ENCODE measurements at regions not wholly inside any gene's neighbourhood (a gene's known extent, or its start where the extent isn't known, plus 50 kb on each side); places are given as distances from the start of the nearest gene placed in this dataset.

DNA sequence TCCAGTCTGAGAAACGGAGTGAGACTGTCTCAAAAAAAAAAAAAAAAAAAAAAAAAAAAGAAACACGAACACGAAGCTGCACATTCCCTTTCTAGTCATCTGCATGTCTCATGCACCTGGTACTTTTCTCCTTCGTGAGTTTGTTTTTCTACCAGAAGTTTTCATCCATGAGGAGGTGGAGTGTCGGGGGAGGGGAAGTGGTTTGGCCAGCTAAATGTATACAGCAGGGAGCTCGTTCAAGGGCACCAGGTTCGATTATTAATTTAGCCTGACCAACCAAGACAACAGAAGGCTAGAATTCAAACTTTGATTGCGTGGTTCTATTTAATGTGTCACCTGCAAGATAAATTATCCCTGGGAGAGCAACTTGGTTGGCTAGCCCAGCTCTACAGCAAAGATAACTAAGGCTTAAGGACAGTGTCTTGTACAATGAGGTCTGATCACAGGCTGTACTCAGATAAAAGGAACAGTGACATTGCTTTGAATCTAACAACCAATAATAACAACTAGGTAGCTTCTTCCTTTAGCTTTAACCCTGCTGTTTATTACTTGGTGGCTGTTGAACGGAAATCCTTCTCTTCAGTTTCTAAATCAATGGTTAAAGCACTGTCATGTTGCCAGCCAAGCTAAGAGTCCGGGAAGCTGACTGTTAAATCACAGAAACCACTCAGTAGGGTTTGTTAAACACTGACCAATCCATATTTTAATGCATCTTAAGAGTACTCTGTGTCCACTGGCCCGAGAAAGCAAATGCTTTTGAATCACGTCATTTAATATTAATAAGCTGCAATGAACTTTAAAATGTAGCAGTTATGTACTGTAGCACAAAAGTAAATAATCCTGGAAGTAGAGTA, 98.4 kb upstream of the STARD13 start:
- in situ Hi-C loops (cut with MboI; ENCODE audit: low pct_unique_long_range_greater_than_20kb, low sequenced_read_pairs, unreplicated experiment) = no loop called here
- TF ChIP-seq, protein P1, sequence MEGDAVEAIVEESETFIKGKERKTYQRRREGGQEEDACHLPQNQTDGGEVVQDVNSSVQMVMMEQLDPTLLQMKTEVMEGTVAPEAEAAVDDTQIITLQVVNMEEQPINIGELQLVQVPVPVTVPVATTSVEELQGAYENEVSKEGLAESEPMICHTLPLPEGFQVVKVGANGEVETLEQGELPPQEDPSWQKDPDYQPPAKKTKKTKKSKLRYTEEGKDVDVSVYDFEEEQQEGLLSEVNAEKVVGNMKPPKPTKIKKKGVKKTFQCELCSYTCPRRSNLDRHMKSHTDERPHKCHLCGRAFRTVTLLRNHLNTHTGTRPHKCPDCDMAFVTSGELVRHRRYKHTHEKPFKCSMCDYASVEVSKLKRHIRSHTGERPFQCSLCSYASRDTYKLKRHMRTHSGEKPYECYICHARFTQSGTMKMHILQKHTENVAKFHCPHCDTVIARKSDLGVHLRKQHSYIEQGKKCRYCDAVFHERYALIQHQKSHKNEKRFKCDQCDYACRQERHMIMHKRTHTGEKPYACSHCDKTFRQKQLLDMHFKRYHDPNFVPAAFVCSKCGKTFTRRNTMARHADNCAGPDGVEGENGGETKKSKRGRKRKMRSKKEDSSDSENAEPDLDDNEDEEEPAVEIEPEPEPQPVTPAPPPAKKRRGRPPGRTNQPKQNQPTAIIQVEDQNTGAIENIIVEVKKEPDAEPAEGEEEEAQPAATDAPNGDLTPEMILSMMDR (IDR thresholded peaks at IDR 0.05; ENCODE audit: extremely low read depth, insufficient read depth, missing control alignments) = no peak

DNA sequence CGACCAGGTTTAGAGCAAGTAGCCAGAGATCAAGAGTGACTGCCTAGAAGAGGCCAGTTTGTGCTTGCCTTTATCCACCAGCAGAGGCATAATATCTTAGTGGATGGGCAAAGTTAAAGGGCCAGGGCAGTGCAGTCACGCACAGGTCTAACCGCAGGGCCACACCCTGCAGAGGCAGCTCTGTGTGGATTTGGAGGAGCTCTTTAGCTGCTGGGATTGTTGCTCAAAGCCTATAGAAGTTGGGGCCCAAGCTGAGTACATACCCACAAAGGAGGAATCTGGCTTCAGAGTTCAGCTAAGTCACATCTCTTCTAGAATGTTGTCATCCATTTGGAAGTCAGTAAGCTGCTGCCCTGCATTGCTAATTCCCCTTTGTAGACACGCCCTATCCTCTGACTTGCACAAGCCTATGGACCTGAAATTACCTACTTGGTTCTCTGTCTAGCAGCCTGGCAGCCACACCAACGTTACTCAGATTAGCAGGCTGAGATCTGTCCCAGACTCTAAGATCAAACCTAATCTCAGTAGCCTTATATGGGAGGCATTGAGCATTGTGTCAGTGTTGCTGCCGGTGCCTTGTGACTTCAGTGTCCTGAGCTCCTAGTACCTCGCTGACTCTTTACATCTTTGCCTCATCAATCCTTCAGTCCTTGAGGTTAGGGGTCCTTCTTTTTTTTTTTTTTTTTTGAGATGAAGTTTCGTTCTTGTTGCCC, 102.9 kb upstream of the STARD13 start:
- in situ Hi-C loops (cut with MboI; ENCODE audit: low pct_unique_long_range_greater_than_20kb, low sequenced_read_pairs, unreplicated experiment) = no loop called here
- no peak for DNase-seq (ENCODE audit: low spot score)
- TF ChIP-seq, protein P1 (IDR thresholded peaks at IDR 0.05; ENCODE audit: extremely low read depth, insufficient read depth, missing control alignments) = no peak

More for the DNA sequence above, 98.4 kb upstream of the STARD13 start:
- no peak for DNase-seq (ENCODE audit: low spot score)

DNA sequence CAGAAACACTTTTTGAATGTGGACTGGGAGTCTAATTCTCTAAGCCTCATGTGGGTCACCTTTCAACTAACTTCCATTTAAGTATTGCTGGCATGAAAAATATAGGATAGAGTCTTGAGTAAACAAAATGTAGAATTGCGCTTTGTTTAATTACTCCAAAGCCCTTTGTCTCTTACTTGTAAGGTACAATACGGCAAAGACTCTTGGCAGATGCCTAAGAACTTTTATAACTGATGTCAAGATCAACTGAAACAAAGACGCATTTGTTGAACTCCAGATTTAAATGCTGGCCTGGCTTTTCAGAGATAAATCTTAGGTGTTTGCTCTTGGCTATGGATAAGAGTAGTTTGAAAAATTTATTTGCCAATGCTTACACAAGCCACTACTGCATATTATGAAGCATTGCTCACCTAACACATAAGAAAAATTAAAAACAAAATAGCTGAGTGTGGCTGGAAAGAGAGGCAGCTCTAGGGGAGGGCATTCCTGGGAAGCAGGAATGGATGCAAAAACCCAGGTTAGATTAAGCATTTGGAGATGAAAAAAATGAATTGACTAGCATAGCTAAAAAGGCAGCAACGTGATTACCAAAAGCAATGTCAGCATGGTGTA, 107.3 kb upstream of the STARD13 start:
- TF ChIP-seq, protein P1 (IDR thresholded peaks at IDR 0.05; ENCODE audit: extremely low read depth, insufficient read depth, missing control alignments) = no peak
- no peak for DNase-seq (ENCODE audit: low spot score)
- in situ Hi-C loops (cut with MboI; ENCODE audit: low pct_unique_long_range_greater_than_20kb, low sequenced_read_pairs, unreplicated experiment) = no loop called here

GRCh38 chr13:33394294-33394932, 108.9 kb upstream of the STARD13 start:
- no peak for DNase-seq (ENCODE audit: low spot score)
- in situ Hi-C loops (cut with MboI; ENCODE audit: low pct_unique_long_range_greater_than_20kb, low sequenced_read_pairs, unreplicated experiment) = no loop called here
- TF ChIP-seq, protein P1 (IDR thresholded peaks at IDR 0.05; ENCODE audit: extremely low read depth, insufficient read depth, missing control alignments) = no peak

DNA sequence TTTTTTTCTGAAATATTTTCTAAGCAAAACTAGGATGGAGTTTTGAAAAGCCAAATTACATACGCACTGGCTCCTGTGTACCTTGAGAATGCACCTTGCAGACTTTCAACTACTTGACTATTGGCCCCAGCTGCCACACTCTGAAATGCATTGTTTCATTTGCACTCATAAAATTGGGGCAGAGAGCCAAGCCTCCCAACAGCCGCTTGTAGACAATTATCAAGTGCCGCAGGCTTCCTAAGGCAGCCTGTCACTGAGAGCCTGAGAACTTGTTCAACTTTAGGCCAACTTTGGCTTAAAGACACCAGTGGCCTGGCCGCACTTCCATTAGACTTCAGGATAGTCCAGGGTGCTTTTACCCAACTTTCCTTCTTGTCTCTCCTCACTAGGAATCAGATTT, 115.7 kb upstream of the STARD13 start:
- no peak for DNase-seq (ENCODE audit: low spot score)
- TF ChIP-seq, protein P1 (IDR thresholded peaks at IDR 0.05; ENCODE audit: extremely low read depth, insufficient read depth, missing control alignments) = no peak

DNA sequence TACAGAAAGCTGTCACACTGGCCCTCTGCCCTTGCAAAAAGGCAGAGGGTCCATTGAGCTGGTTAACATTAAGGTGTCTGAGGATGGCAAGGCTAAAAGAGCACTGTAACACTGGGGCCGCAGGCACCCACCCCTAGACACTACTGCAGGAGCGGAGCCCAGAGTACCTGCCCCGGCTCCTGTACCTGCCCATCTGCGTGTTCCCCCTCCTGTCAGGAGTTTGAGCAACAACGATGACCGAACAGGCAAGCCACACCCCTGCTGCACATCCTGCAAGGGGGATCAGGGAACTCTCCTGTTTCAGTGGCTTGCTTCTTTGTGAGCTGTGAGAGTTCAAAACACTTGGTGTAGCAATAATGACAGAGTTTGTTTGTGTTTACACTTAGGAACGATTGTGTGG, 117.4 kb upstream of the STARD13 start:
- TF ChIP-seq, protein P1 (IDR thresholded peaks at IDR 0.05; ENCODE audit: extremely low read depth, insufficient read depth, missing control alignments) = no peak
- no peak for DNase-seq (ENCODE audit: low spot score)
- in situ Hi-C loops (cut with MboI; ENCODE audit: low pct_unique_long_range_greater_than_20kb, low sequenced_read_pairs, unreplicated experiment) = no loop called here

More for the DNA sequence above, 115.7 kb upstream of the STARD13 start:
- in situ Hi-C loops (cut with MboI; ENCODE audit: low pct_unique_long_range_greater_than_20kb, low sequenced_read_pairs, unreplicated experiment) = no loop called here
